GM21360 (cell line): ENCODE measurements at regions not wholly inside any gene's neighbourhood (a gene's known extent, or its start where the extent isn't known, plus 50 kb on each side); places are given as distances from the start of the nearest gene placed in this dataset.

Experiments used
- ATAC-seq: cut with Tn5 transposase; IDR thresholded peaks from one replicate; pipeline ENCODE4 v1.9.1; 2021; ENCODE audit warnings: mild to moderate bottlenecking, moderate library complexity; ENCODE audit not compliant: unreplicated experiment

- ATAC-seq: no peak
These were observed 132.4 kb upstream of the ST6GAL2 start for GRCh38 chr2:107018366-107018765.

GRCh38 chr2:107020392-107020791 lies 134.4 kb upstream of the ST6GAL2 start:
- no peak for ATAC-seq

- ATAC-seq: no peak
These were observed 138.3 kb upstream of the ST6GAL2 start for GRCh38 chr2:107024269-107024668.

- no peak for ATAC-seq
These were observed 139.4 kb upstream of the ST6GAL2 start for GRCh38 chr2:107025291-107025857.

- ATAC-seq: no peak
These were observed 140.0 kb upstream of the ST6GAL2 start for GRCh38 chr2:107025869-107026380.

GRCh38 chr2:107027205-107027604 lies 141.2 kb upstream of the ST6GAL2 start:
- ATAC-seq: no peak

GRCh38 chr2:107027810-107028209 lies 141.8 kb upstream of the ST6GAL2 start:
- ATAC-seq: no peak

DNA sequence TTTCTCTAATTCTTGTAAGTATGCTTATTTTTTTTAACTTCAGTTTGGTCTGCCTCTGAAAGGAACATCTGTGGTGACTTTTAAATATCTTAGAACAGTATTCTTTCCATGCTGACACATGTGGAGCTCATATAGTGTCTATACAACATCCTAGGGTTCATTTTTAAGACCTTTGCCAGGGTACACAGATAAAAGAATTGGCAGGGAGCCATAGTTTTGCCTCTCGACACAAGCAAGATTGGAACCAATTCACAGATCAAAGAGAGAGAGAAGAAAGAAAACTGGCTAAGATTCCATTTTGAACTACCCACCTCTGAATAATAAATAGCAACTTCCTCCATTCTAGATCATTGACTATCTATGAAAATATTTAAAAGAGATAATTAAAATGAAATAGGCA lies 142.7 kb upstream of the ST6GAL2 start:
- ATAC-seq: no peak

GRCh38 chr2:107036293-107036692 lies 150.3 kb upstream of the ST6GAL2 start:
- no peak for ATAC-seq

DNA sequence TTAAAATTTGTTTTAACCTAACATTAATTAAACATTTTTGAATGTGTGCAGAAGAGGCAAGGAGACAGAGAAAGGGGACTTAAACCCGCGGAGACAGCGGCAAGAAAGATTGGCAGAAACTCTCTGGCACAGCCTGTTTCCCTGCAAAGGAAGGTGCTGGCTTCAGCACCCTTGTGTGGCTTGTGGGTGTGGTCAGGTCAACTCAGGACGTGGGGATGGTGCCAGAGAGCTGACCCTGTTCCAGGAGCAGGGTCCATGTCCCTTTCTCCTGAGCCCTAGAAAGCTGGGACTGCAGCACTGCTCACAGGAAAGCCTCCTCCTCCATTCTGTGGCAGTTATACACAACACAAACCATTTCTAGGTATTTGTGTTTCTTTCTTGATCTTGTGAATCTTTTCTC lies 176.2 kb upstream of the ST6GAL2 start:
- no peak for ATAC-seq

DNA sequence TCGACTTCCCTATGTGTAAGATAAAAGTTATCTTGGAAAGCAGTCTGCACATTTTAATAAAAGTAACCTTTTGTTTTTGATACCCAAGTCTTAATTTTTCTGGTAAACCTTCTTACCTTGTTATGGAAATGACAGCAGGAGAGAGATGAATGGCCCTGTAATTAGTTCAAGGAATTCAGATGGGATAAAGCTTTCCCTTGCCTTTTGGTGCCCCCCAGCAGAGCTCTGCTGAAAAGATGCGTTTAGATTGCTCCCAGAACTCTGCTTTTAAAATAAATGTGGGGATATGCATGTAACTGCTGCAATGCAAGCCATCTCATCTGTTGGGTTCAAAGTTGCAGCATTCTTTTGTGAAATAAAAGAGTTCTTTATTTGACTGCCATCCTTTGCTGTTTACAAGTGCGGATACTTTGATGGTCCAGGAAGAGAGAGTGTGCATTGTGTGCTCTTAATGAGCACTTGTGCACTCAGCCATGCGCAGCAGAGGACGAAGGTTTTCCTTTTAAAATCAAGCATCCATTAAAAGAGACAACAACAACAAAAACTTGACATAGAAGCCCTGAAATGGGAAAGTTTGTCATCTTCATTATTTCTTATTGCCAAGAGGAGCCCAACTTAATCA lies 176.7 kb upstream of the ST6GAL2 start:
- no peak for ATAC-seq

DNA sequence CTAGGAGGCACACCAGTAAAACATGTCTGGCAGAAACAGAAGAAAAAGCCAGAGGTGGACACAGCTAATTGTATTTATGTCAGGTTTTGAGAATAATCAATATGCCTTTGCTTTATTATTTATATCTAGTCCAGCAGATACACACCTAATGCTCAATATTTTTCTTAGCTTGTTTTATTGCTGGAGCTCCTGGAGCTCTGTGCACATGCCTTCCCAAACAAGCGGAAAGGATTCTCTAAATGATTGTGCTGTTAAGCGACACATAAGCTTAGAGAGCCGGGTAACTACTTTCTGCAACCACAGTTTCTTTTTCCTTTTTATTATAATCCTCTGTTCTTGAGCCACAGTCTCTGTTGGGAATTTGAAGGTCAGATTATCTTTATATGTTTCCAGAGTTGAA lies 177.3 kb upstream of the ST6GAL2 start:
- ATAC-seq: no peak

- no peak for ATAC-seq
These were observed 178.8 kb upstream of the ST6GAL2 start for GRCh38 chr2:107064750-107065149.

DNA sequence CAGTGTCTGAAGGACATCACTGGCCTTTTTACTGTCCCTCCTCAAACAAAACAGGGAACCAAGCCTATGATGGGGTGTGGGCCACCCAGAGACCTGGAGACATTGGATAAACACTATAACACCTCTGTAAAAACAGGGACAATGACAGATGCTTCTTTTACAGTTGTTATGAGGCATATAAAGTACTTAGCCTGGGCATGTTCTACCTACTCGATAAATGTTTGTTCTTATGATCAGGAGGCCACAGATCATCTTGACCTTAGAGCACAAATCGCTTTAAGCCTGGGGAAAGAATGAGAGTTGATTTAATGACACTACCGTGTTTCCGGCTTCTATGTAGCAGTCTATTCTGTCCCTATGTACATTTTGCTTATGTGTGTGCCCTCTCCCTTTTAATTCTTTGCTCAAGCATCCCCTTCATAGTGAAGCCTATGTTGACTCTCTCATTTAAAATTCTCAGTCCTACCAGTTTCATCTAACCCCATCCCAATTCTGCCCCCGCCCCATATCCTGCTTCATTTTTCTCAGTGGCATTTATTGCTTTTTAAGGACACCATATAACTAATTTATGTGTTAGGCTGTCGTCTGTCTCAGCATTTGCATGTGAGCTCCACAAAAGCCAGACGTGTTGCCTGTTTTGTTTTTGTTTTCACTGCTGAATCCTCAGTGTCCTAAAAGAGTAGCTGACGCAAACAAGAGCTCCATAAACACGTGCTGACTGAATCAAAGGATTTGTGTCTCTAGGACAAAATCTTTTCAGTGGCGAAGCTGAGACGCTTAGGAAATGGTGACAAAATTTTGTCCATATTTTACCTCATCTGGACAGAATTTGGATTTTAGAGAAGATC lies 182.3 kb upstream of the ST6GAL2 start:
- no peak for ATAC-seq

DNA sequence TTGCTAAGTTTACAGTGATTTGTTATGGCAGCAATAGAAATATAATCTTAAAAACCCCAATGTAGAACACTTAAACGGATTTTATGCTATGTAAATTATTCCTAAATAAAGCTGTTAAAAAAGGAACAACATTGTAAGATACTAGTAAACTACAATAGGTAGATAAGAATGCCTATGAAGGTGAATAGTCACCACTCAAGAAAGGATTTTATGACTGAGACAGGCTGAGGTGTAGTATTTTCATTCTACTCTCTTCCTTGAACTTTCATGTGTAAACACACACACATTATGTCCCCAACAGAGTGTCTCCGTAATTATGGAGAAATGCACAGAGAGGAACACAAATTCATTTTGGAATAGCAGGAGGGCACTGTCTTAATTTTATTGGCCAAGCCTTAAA lies 183.9 kb upstream of the ST6GAL2 start:
- ATAC-seq: no peak

GRCh38 chr2:107072150-107072940 lies 186.4 kb upstream of the ST6GAL2 start:
- ATAC-seq: no peak

DNA sequence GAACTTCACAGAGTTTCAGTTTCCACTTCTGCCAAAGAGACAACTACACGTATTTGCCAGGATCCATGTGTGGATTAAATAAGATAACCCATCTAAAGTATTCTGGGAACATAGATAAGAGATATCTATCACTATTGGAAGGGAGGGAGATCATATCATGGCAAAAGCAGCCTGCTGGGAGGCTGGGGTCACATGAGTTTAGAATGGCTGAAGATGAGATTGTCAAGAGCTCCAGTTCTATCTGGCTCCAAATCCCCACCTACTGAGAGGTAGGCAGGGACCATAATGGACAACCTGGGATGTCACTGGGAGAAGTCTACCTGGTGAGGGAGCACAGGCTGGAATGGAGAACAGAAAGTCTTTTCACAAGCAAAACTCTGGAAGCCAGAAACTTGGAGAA lies 192.6 kb upstream of the ST6GAL2 start:
- ATAC-seq: no peak

GRCh38 chr2:107086497-107086896 lies 200.5 kb upstream of the ST6GAL2 start:
- no peak for ATAC-seq

- ATAC-seq: no peak
These were observed 202.2 kb upstream of the ST6GAL2 start for GRCh38 chr2:107088156-107088555.

- ATAC-seq: no peak
These were observed 205.3 kb upstream of the ST6GAL2 start for GRCh38 chr2:107091163-107091864.
